ENCODE measurements at regions not wholly inside any gene's neighbourhood (a gene's known extent, or its start where the extent isn't known, plus 50 kb on each side); places are given as distances from the start of the nearest gene placed in this dataset.
A peak's percentile ranks its signal among the peaks of the same experiment; 100 is the strongest.

DNA sequence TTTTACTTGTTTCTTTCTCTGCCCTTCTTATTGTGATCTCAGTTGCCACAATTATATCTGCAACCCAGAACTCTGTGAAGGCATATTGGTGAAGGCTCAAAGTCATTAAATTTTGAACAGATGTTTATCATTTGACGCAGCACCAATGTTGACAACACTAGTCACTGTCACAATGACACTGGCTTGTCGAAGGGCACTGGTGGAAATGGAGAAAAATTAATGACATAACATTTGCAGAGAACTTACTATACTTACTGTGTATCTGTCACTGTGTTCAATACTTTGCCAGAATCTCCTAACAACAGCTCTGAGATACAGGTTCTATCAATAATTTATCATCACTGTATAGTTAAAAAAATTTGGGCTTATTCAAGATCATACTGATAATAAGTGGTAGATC lies 1213.7 kb downstream of the NCAM2 start:
- Histone ChIP-seq H3K9me3 (ENCODE audit: insufficient read depth in 2 of 2, low read depth in 1 of 2, low read length in 1 of 2) (peaks cover 0 to 3% of the 10 kb centered on the region in 2 experiments; a peak in 1 of 4 replicates), H4K20me1 (replicated peaks in 1 of 2; ENCODE audit: control insufficient read depth in 1 of 2, insufficient read depth in 2 of 2, low read length in 2 of 2) (no peaks in the 10 kb centered on the region), H2BK20ac (ENCODE audit: low read length) (no peak overlapping the region), H3K9ac (replicated peaks in 1 of 4; ENCODE audit: extremely low read depth in 1 of 4, low read depth in 3 of 4, low read length in 3 of 4) (no peak overlapping the region), H3K27ac (ENCODE audit: low read depth, low read length) (no peak overlapping the region), H2BK12ac (ENCODE audit: low read depth, low read length) (no peak overlapping the region), H3K18ac (ENCODE audit: extremely low read depth, low read length) (no peak overlapping the region), H3K79me1 (ENCODE audit: low read depth, low read length) (no peaks in the 10 kb centered on the region), H3K79me2 (ENCODE audit: control insufficient read depth in 1 of 2, insufficient read depth in 2 of 2, low read length in 2 of 2) (no peaks in the 10 kb centered on the region), H4K91ac (replicated peaks; ENCODE audit: insufficient read length, low read length) (no peak overlapping the region), H2BK5ac (ENCODE audit: low read depth, low read length) (no peak overlapping the region), H3K56ac (replicated peaks; ENCODE audit: insufficient read length, low read depth, low read length) (no peak overlapping the region), H3K23ac (ENCODE audit: insufficient read length) (no peak overlapping the region), H4K8ac (ENCODE audit: extremely low read depth, insufficient read depth, low read length) (no peak overlapping the region), H3K4me3 (ENCODE audit: extremely low read depth in 1 of 4, insufficient read depth in 2 of 4, low read depth in 3 of 4, low read length in 4 of 4) (no peak overlapping the region), H3K4ac (replicated peaks; ENCODE audit: insufficient read length, low read depth, low read length) (no peak overlapping the region), H2AFZ (ENCODE audit: low read length) (no peak overlapping the region), H3K4me2 (ENCODE audit: insufficient read depth in 1 of 2, low read depth in 2 of 2, low read length in 2 of 2) (no peak overlapping the region), H3K36me3 (ENCODE audit: control insufficient read depth in 2 of 4, insufficient read depth in 4 of 4, low read length in 3 of 4) (no peaks in the 10 kb centered on the region), H2BK120ac (replicated peaks; ENCODE audit: low read depth, low read length) (peak overlapping the region; percentile 22), H3K23me2 (ENCODE audit: low read depth, low read length) (no peaks in the 10 kb centered on the region), H2BK15ac (ENCODE audit: low read length) (no peak overlapping the region), H3K14ac (ENCODE audit: insufficient read length) (no peak overlapping the region), H2AK5ac (ENCODE audit: low read depth, low read length) (no peak overlapping the region), H3K27me3 (replicated peaks in 1 of 4; ENCODE audit: control insufficient read depth in 3 of 4, extremely low read depth in 1 of 4, insufficient read depth in 3 of 4, low read length in 3 of 4) (no peaks in the 10 kb centered on the region), H4K5ac (ENCODE audit: insufficient read length, low read depth, low read length) (no peak overlapping the region), H3K4me1 (replicated peaks in 1 of 4; ENCODE audit: control insufficient read depth in 3 of 4, insufficient read depth in 4 of 4, low read length in 3 of 4) (no peaks in the 10 kb centered on the region)
- 88% methylated on average over 2 of the region's 2 CpGs; no CpG with 5 or more reads in 1 of the 2 experiments for WGBS, 2 experiments (ENCODE audit: extremely low coverage in 1 of 2, insufficient coverage in 1 of 2, insufficient read length in 1 of 2, insufficient replicate concordance in 2 of 2, low coverage in 1 of 2, low lambda C conversion rate in 2 of 2, missing lambda C conversion rate in 1 of 2)
- ChIA-PET CTCF (ENCODE audit: partially characterized antibody) (no interaction called here), POLR2A (ENCODE audit: partially characterized antibody) (no interaction called here)
- no peak for DNase-seq (ENCODE audit: low read depth in 1 of 2, low spot score in 2 of 2)
- FAIRE-seq, result no peak
- no peak for TF ChIP-seq KDM1A (IDR thresholded peaks at IDR 0.05; ENCODE audit: borderline replicate concordance, low read length)
- TF ChIP-seq TEAD4 (IDR thresholded peaks at IDR 0.05; ENCODE audit: low read depth, low read length), result no peak
- no peak for TF ChIP-seq SP4 (IDR thresholded peaks at IDR 0.05; ENCODE audit: low read length)
- TF ChIP-seq, protein P1, sequence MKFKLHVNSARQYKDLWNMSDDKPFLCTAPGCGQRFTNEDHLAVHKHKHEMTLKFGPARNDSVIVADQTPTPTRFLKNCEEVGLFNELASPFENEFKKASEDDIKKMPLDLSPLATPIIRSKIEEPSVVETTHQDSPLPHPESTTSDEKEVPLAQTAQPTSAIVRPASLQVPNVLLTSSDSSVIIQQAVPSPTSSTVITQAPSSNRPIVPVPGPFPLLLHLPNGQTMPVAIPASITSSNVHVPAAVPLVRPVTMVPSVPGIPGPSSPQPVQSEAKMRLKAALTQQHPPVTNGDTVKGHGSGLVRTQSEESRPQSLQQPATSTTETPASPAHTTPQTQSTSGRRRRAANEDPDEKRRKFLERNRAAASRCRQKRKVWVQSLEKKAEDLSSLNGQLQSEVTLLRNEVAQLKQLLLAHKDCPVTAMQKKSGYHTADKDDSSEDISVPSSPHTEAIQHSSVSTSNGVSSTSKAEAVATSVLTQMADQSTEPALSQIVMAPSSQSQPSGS (IDR thresholded peaks at IDR 0.05; ENCODE audit: low read length), result no peak
- TF ChIP-seq CHD2 (IDR thresholded peaks at IDR 0.05; ENCODE audit: low read length), result no peak
- no peak for TF ChIP-seq NANOG (IDR thresholded peaks at IDR 0.05; ENCODE audit: insufficient read depth, low read depth, low read length, poor library complexity, severe bottlenecking)
- TF ChIP-seq NRF1 (IDR thresholded peaks at IDR 0.05; ENCODE audit: low read depth, low read length), result no peak
- TF ChIP-seq BCL11A (IDR thresholded peaks at IDR 0.05; ENCODE audit: low read depth in 2 of 2, low read length in 2 of 2), result no peak
- no peak for TF ChIP-seq RFX5 (IDR thresholded peaks at IDR 0.05; ENCODE audit: borderline replicate concordance, low read depth, low read length)
- TF ChIP-seq HDAC6 (IDR thresholded peaks at IDR 0.05; ENCODE audit: low read depth, low read length), result no peak
- no peak for TF ChIP-seq SP2 (IDR thresholded peaks at IDR 0.05; ENCODE audit: low read length)
- TF ChIP-seq RBBP5 (IDR thresholded peaks at IDR 0.05; ENCODE audit: borderline replicate concordance, low read depth, low read length), result no peak
- no peak for TF ChIP-seq TAF7 (optimal IDR thresholded peaks at IDR 0.05; ENCODE audit: borderline replicate concordance, low read depth, low read length)
- TF ChIP-seq MAFK (IDR thresholded peaks at IDR 0.05; ENCODE audit: low read depth, low read length), result no peak

All from H1 (cell line).